Heart left ventricle (tissue), 13 donors: ENCODE measurements at regions not wholly inside any gene's neighbourhood (a gene's known extent, or its start where the extent isn't known, plus 50 kb on each side); places are given as distances from the start of the nearest gene placed in this dataset.

Experiments used
- CTCF ChIP-seq, 12 donors: fragments of 200-600 bp; sonication (generic) in 4 of 12; IDR thresholded peaks; one replicate each; pipeline versions ENCODE4 v1.5.0 to v1.8.0; 2018 to 2022; ENCODE audit warnings: antibody characterized with exemption in 12 of 12, mild to moderate bottlenecking in 5 of 12
- POLR2A ChIP-seq, 2 donors: fragments of 450-650 bp; IDR thresholded peaks; one replicate each; pipeline ENCODE4 v1.6.1; 2017; ENCODE audit warnings: antibody characterized with exemption in 2 of 2, mild to moderate bottlenecking in 2 of 2, moderate library complexity in 2 of 2
- donor health status: ischemic (EF 13 %, LVEDD 7.1; RV severe dilation, severe dysfunction).
- donor health status: DM: no; HTN: yes; CAD: no.
- donor health status: DM: no; HTN: no; CAD: no.
- donor health status: ischemic (EF 25% LVEDD 6.9; RV normal size, moderate dysfunction).
- donor health status: ischemic (EF 25% LVEDD 5.7; RV mildly dilated, moderate dysfunction).
- donor health status: ischemic (EF 35%, LVEDD 5.7; RV mildly dilated, moderate dysfunction).
- donor health status: nonischemic (EF 11% LVEDD 7.7; RV severe dilation, severe dysfunction).
- donor health status: DM: yes; HTN: yes; CAD: no.
- donor health status: PGD.
- donor health status: ischemic (EF 29% LVEDD 5.4; RV normal size, mild dysfunction).
- donor health status: nonischemic (EF 23%, LVEDD 6.1; RV moderate dilation, normal function).

GRCh38 chr1:34418166-34418565 is 241.5 kb downstream of the C1orf94 start:
- no peak for TF ChIP-seq CTCF (IDR thresholded peaks at IDR 0.05)
- TF ChIP-seq POLR2A (IDR thresholded peaks at IDR 0.05) = no peak
